ENCODE measurements at regions not wholly inside any gene's neighbourhood (a gene's known extent, or its start where the extent isn't known, plus 50 kb on each side); places are given as distances from the start of the nearest gene placed in this dataset.

- no peak overlapping the region for H3K27ac ChIP-seq (ENCODE audit: low read depth in 1 of 2, low read length in 2 of 2)
- H3K9ac ChIP-seq (ENCODE audit: insufficient read depth, low read length, poor library complexity, severe bottlenecking), result no peak overlapping the region
- H3K4me1 Mint-ChIP-seq, result no peaks in the 10 kb centered on the region
- H3K4me2 ChIP-seq (replicated peaks; ENCODE audit: extremely low read depth, low read length, poor library complexity, severe bottlenecking), result no peak overlapping the region
- no peak overlapping the region for H3K4me3 ChIP-seq (replicated peaks in 1 of 3; ENCODE audit: low read depth in 2 of 3, low read length in 3 of 3)
- H3K4me3 Mint-ChIP-seq, result no peak overlapping the region
- H3K4me1 ChIP-seq (ENCODE audit: control insufficient read depth in 1 of 2, insufficient read depth in 2 of 2, low read length in 2 of 2), result no peaks in the 10 kb centered on the region
- H3K9me3 ChIP-seq (replicated peaks in 1 of 2; ENCODE audit: control insufficient read depth in 1 of 2, insufficient read depth in 1 of 2, low read length in 2 of 2), result no peaks in the 10 kb centered on the region
- no peaks in the 10 kb centered on the region for H3K79me2 ChIP-seq (ENCODE audit: insufficient read depth, low read length)
- H3K36me3 ChIP-seq (replicated peaks in 1 of 2; ENCODE audit: control insufficient read depth in 1 of 2, insufficient read depth in 2 of 2, low read length in 2 of 2), result no peaks in the 10 kb centered on the region
- TF ChIP-seq, protein P1, sequence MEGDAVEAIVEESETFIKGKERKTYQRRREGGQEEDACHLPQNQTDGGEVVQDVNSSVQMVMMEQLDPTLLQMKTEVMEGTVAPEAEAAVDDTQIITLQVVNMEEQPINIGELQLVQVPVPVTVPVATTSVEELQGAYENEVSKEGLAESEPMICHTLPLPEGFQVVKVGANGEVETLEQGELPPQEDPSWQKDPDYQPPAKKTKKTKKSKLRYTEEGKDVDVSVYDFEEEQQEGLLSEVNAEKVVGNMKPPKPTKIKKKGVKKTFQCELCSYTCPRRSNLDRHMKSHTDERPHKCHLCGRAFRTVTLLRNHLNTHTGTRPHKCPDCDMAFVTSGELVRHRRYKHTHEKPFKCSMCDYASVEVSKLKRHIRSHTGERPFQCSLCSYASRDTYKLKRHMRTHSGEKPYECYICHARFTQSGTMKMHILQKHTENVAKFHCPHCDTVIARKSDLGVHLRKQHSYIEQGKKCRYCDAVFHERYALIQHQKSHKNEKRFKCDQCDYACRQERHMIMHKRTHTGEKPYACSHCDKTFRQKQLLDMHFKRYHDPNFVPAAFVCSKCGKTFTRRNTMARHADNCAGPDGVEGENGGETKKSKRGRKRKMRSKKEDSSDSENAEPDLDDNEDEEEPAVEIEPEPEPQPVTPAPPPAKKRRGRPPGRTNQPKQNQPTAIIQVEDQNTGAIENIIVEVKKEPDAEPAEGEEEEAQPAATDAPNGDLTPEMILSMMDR (IDR thresholded peaks at IDR 0.05), result no peak
- intact Hi-C loops (cut with micrococcal nuclease), result no loop called here
- H4K20me1 ChIP-seq (ENCODE audit: insufficient read depth, low read length), result no peaks in the 10 kb centered on the region
- H3K27me3 ChIP-seq (ENCODE audit: control insufficient read depth in 2 of 2, insufficient read depth in 2 of 2, low read length in 2 of 2), result no peaks in the 10 kb centered on the region
- peaks cover 2 to 5% (median 2%) of the 10 kb centered on the region in 3 donors for H3K27me3 Mint-ChIP-seq (ENCODE audit: low read depth in 3 of 3)
- WGBS (ENCODE audit: insufficient coverage), result 90% methylated on average over 9 of the region's 14 CpGs
- H3K27ac Mint-ChIP-seq, result no peak overlapping the region
- H2AFZ ChIP-seq (ENCODE audit: insufficient read depth, low read depth, low read length, poor library complexity, severe bottlenecking), result no peak overlapping the region
- H3K9me3 Mint-ChIP-seq, result no peaks in the 10 kb centered on the region
- DNase-seq, result no peak
- no peaks in the 10 kb centered on the region for H3K36me3 Mint-ChIP-seq
Measured at GRCh38 chr20:47888351-47888750, 103.1 kb upstream of the SULF2 start.

GRCh38 chr20:47887477-47888080 lies 102.3 kb upstream of the SULF2 start:
- Histone ChIP-seq H3K27ac (ENCODE audit: low read depth in 1 of 2, low read length in 2 of 2) (no peak overlapping the region), H3K4me2 (replicated peaks; ENCODE audit: extremely low read depth, low read length, poor library complexity, severe bottlenecking) (no peak overlapping the region), H3K4me3 (replicated peaks in 1 of 3; ENCODE audit: low read depth in 2 of 3, low read length in 3 of 3) (no peak overlapping the region), H3K36me3 (replicated peaks in 1 of 2; ENCODE audit: control insufficient read depth in 1 of 2, insufficient read depth in 2 of 2, low read length in 2 of 2) (no peaks in the 10 kb centered on the region), H3K27me3 (ENCODE audit: control insufficient read depth in 2 of 2, insufficient read depth in 2 of 2, low read length in 2 of 2) (no peaks in the 10 kb centered on the region), H3K79me2 (ENCODE audit: insufficient read depth, low read length) (no peaks in the 10 kb centered on the region), H2AFZ (ENCODE audit: insufficient read depth, low read depth, low read length, poor library complexity, severe bottlenecking) (no peak overlapping the region), H3K9me3 (replicated peaks in 1 of 2; ENCODE audit: control insufficient read depth in 1 of 2, insufficient read depth in 1 of 2, low read length in 2 of 2) (no peaks in the 10 kb centered on the region), H3K9ac (ENCODE audit: insufficient read depth, low read length, poor library complexity, severe bottlenecking) (no peak overlapping the region), H4K20me1 (ENCODE audit: insufficient read depth, low read length) (no peaks in the 10 kb centered on the region), H3K4me1 (ENCODE audit: control insufficient read depth in 1 of 2, insufficient read depth in 2 of 2, low read length in 2 of 2) (no peaks in the 10 kb centered on the region)
- H3K27me3 Mint-ChIP-seq (ENCODE audit: low read depth in 3 of 3), result peaks cover 2 to 5% (median 2%) of the 10 kb centered on the region in 3 donors
- H3K4me3 Mint-ChIP-seq, result no peak overlapping the region
- no peaks in the 10 kb centered on the region for H3K36me3 Mint-ChIP-seq
- H3K27ac Mint-ChIP-seq, result no peak overlapping the region
- WGBS (ENCODE audit: insufficient coverage), result 100% methylated on average over 4 of the region's 10 CpGs
- TF ChIP-seq, protein P1 (IDR thresholded peaks at IDR 0.05), result no peak
- no peaks in the 10 kb centered on the region for H3K9me3 Mint-ChIP-seq
- H3K4me1 Mint-ChIP-seq, result no peaks in the 10 kb centered on the region
- intact Hi-C loops (cut with micrococcal nuclease), result no loop called here
- no peak for DNase-seq

Measured in CD14-positive monocyte (primary cell).